T-cell (primary cell): ENCODE measurements at regions not wholly inside any gene's neighbourhood (a gene's known extent, or its start where the extent isn't known, plus 50 kb on each side); places are given as distances from the start of the nearest gene placed in this dataset.
"Not testable (repeated sequence)": the region's sequence is repeated elsewhere in the genome, so short reads cannot be mapped to it uniquely, and the experiment has no call there.

Experiments
- ATAC-seq, 4 experiments: fragments of 200-7000 bp in 3 of 4; fragments of 150-1000 bp in 1 of 4; cut with Tn5 transposase; replicated peaks in 1 of 4; 1 replicate in 3 of 4; 2 replicates in 1 of 4; pipeline ENCODE4 v1.10.0; 2021; ENCODE audit warnings: moderate library complexity in 3 of 4, mild to moderate bottlenecking in 2 of 4, moderate number of reproducible peaks in 1 of 4
- CTCF ChIA-PET, 2 donors: fragments of 300-600 bp; sonication (Branson Sonifier 250); formaldehyde crosslinking; loops; one replicate each; lab custom pipeline; 2022; ENCODE audit warnings: antibody characterized with exemption in 2 of 2; lab: Charles Lee
- POLR2A ChIA-PET, 2 donors: fragments of 300-600 bp; sonication (Branson Sonifier 250); formaldehyde crosslinking; loops; one replicate each; lab custom pipeline; 2022; ENCODE audit warnings: antibody characterized with exemption in 2 of 2; lab: Charles Lee
- DNase-seq, 35 experiments: peaks; one replicate each; pipeline versions ENCODE4 v3.0.0 to v3.0.0-alpha.2; 2013 to 2023
- H3K27ac ChIP-seq: one replicate; pipeline ENCODE4 v1.5.1; 2013; ENCODE audit warnings: low read length
- H3K27me3 ChIP-seq, 2 experiments: replicated peaks in 1 of 2; 1 replicate in 1 of 2; 2 replicates in 1 of 2; pipeline versions ENCODE4 v1.6.1 to v1.7.0; 2013; ENCODE audit warnings: low read length in 1 of 2, mixed read lengths in 1 of 2; ENCODE audit not compliant: control insufficient read depth in 2 of 2, insufficient read depth in 2 of 2; ENCODE audit errors: extremely low read depth in 1 of 2
- H3K36me3 ChIP-seq, 2 donors: 1 replicate in 1 of 2; 2 replicates in 1 of 2; pipeline versions ENCODE4 v1.6.1 to v1.7.0; 2013; ENCODE audit warnings: low read length in 1 of 2; ENCODE audit not compliant: control insufficient read depth in 2 of 2, insufficient read depth in 1 of 2; ENCODE audit errors: extremely low read depth in 1 of 2
- H3K4me1 ChIP-seq, 2 experiments: 1 replicate in 1 of 2; 2 replicates in 1 of 2; pipeline versions ENCODE4 v1.6.1 to v1.7.0; 2013; ENCODE audit warnings: low read length in 2 of 2, mixed read lengths in 1 of 2; ENCODE audit not compliant: insufficient read depth in 2 of 2, control insufficient read depth in 1 of 2; ENCODE audit errors: extremely low read depth in 1 of 2
- H3K4me3 ChIP-seq, 2 donors: 1 replicate in 1 of 2; 2 replicates in 1 of 2; pipeline versions ENCODE4 v1.5.1 to v1.7.0; 2013; ENCODE audit warnings: mild to moderate bottlenecking in 2 of 2, low read length in 1 of 2, moderate library complexity in 1 of 2; ENCODE audit not compliant: control insufficient read depth in 1 of 2; ENCODE audit errors: extremely low read depth in 1 of 2
- H3K9me3 ChIP-seq: 2 replicates; pipeline ENCODE4 v1.7.0; 2013
- H3K27ac Mint-ChIP-seq, 2 donors: one replicate each; pipeline ENCODE4 v1.8.0; 2020 to 2021; ENCODE audit warnings: mild to moderate bottlenecking in 2 of 2, mixed read lengths in 2 of 2
- H3K27me3 Mint-ChIP-seq, 2 donors: one replicate each; pipeline ENCODE4 v1.8.0; 2021 to 2022; ENCODE audit warnings: mixed read lengths in 2 of 2
- H3K36me3 Mint-ChIP-seq: one replicate; pipeline ENCODE4 v1.8.0; 2021; ENCODE audit warnings: mixed read lengths
- H3K4me1 Mint-ChIP-seq, 3 donors: one replicate each; pipeline ENCODE4 v1.8.0; 2020 to 2022; ENCODE audit warnings: mixed read lengths in 3 of 3, mild to moderate bottlenecking in 1 of 3
- H3K4me3 Mint-ChIP-seq, 3 donors: one replicate each; pipeline ENCODE4 v1.8.0; 2020 to 2022; ENCODE audit warnings: mild to moderate bottlenecking in 3 of 3, mixed read lengths in 3 of 3, moderate library complexity in 3 of 3
- H3K9me3 Mint-ChIP-seq, 3 donors: one replicate each; pipeline ENCODE4 v1.8.0; 2020 to 2022; ENCODE audit warnings: mixed read lengths in 3 of 3
- WGBS: methylation state at CpG from one replicate; pipeline ENCODE4 v1.1.5; 2013; ENCODE audit warnings: missing lambda C conversion rate; ENCODE audit not compliant: insufficient coverage; 5-methylcytosine and 5-hydroxymethylcytosine counted together

DNA sequence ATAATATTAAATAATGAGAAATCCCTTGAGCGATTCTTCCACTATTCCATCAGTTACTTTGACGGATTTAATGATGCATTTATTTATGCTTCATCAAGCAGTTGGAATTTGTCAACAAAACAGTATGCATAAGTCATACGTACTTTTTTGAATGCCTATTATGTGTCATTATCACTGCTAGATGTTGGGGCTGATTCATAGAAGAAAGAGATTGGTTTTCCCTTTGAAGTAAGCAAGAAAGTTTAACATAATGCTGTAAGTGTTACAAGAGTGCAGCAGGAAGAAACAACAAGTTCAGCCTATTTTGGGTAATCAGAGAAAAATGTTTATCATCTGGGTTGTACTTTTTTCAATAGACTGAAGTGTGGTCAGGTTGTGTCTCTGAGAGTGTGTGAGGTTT lies 121.2 kb upstream of the RANBP3L start:
- H3K4me3 Mint-ChIP-seq = no peak overlapping the region
- H3K27me3 Mint-ChIP-seq = no peaks in the 10 kb centered on the region
- Histone ChIP-seq H3K4me1 (peaks cover 2 to 8% of the 10 kb centered on the region in 2 experiments), H3K27me3 (no peaks in the 10 kb centered on the region), H3K9me3 (no peaks in the 10 kb centered on the region), H3K4me3 (no peak overlapping the region), H3K36me3 (no peaks in the 10 kb centered on the region), H3K27ac (no peak overlapping the region)
- no peak for ATAC-seq
- peaks cover 0 to 7% (median 0%) of the 10 kb centered on the region in 3 donors for H3K9me3 Mint-ChIP-seq
- no peak for DNase-seq
- 100% methylated on average over 1 of the region's 3 CpGs for WGBS
- ChIA-PET CTCF (no interaction called here), POLR2A (no interaction called here)
- no peaks in the 10 kb centered on the region for H3K36me3 Mint-ChIP-seq
- H3K27ac Mint-ChIP-seq = no peak overlapping the region
- H3K4me1 Mint-ChIP-seq = peaks cover 12 to 17% (median 12%) of the 10 kb centered on the region in 3 donors

DNA sequence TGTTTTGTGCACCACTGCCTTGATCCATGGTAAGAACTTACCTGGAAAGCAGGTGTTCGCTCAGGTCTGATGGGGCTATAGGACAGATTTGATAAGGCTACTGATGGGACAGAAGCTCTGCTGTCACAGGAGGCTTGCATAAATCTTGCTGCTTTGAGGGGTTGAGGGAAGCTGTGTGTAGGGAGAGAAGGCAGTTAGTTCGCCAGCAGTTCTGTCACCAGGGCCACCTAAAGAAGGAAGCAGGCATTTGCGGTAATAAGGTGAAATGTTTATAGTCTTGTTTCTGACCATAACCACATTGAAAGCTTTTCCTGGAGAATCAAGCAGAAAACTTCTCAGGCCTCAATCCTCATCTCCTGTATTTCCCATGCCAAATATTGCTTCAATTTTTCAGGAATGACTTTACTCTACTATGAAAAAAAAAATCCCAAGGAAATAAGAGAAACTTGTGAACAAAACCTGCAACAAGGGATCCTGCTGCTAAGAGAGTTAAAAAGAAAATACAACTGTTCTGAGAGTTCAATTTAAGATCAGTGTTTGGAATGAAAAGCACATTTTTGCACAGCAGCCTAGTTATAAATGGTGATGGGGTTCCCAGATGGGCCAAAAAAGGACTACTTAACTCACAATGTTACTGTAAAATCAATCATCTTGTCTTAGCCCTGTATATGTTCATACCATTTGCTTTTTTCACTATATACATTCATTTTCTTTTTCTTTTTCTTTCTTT lies 122.0 kb upstream of the RANBP3L start:
- H3K9me3 ChIP-seq = no peaks in the 10 kb centered on the region
- ATAC-seq (no peak), DNase-seq (no peak)
- no peaks in the 10 kb centered on the region for H3K36me3 Mint-ChIP-seq
- H3K27me3 Mint-ChIP-seq = no peaks in the 10 kb centered on the region
- no peak overlapping the region for H3K4me3 ChIP-seq
- ChIA-PET CTCF (no interaction called here), POLR2A (no interaction called here)
- H3K27ac Mint-ChIP-seq = no peak overlapping the region
- H3K9me3 Mint-ChIP-seq = peaks cover 0 to 7% (median 0%) of the 10 kb centered on the region in 3 donors
- H3K27me3 ChIP-seq = no peaks in the 10 kb centered on the region
- H3K4me1 Mint-ChIP-seq = peaks cover 10 to 15% (median 12%) of the 10 kb centered on the region in 3 donors
- no peak overlapping the region for H3K27ac ChIP-seq
- 67% methylated on average over 1 of the region's 3 CpGs for WGBS
- H3K4me3 Mint-ChIP-seq = no peak overlapping the region
- no peaks in the 10 kb centered on the region for H3K36me3 ChIP-seq
- peaks cover 2 to 8% of the 10 kb centered on the region in 2 experiments for H3K4me1 ChIP-seq

DNA sequence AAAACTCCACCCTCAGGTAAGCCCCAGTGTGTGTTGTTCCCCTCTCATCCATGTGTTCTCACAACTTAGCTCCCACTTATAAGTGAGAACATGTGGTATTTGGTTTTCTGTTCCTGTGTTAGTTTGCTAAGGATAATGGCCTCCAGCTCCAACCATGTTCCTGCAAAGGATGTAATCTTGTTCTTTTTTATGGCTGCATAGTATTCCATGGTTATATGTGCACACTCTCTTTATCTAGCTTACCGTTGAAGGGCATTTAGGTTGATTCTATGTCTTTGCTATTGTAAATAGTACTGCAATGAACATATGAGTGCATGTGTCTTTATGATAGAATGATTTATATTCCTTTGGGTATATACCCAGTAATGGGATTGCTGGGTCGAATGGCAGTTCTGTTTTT lies 124.4 kb upstream of the RANBP3L start:
- H3K27ac Mint-ChIP-seq, H3K36me3 Mint-ChIP-seq, H3K4me3 ChIP-seq, H3K4me1 ChIP-seq, H3K27me3 ChIP-seq, POLR2A ChIA-PET, DNase-seq, H3K36me3 ChIP-seq, H3K4me3 Mint-ChIP-seq, ATAC-seq, H3K27me3 Mint-ChIP-seq, H3K9me3 Mint-ChIP-seq, H3K9me3 ChIP-seq, H3K27ac ChIP-seq, CTCF ChIA-PET: not testable (repeated sequence)
- peaks cover 0 to 12% (median 4%) of the 10 kb centered on the region in 3 donors for H3K4me1 Mint-ChIP-seq
- no CpG with 5 or more reads among the region's 2 CpGs for WGBS

DNA sequence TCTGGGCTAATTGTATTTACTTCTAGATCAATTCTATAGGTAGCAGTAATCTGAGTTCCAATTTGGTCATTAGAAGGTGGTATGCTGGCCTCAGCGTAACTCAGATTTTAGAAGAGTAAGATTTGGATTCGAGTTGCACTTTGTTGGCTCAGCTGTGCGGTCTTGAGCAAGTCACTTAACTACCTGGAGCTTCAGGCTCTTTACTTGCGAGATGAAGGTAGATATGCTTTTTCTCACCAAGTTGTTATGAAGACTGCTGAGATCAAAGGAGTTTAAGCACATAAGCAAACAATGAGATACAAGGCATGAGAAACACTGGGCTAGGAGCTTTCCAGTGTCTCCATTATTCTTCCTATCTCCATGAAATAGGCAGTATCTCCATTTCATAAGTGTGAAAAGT lies 133.8 kb upstream of the RANBP3L start:
- no peak overlapping the region for H3K27ac Mint-ChIP-seq
- CTCF ChIA-PET = no interaction called here
- H3K27me3 Mint-ChIP-seq = peaks cover 18% of the 10 kb centered on the region in 2 donors
- H3K27me3 ChIP-seq = peaks cover 0 to 10% of the 10 kb centered on the region in 2 experiments
- H3K4me3 ChIP-seq = no peak overlapping the region
- no peak overlapping the region for H3K4me3 Mint-ChIP-seq
- 89% methylated on average over 3 of the region's 4 CpGs for WGBS
- no peak overlapping the region for H3K27ac ChIP-seq
- no peaks in the 10 kb centered on the region for H3K36me3 ChIP-seq
- no peaks in the 10 kb centered on the region for H3K4me1 Mint-ChIP-seq
- POLR2A ChIA-PET = no interaction called here
- DNase-seq = no peak
- no peak for ATAC-seq
- no peaks in the 10 kb centered on the region for H3K9me3 Mint-ChIP-seq
- H3K36me3 Mint-ChIP-seq = no peaks in the 10 kb centered on the region
- no peaks in the 10 kb centered on the region for H3K9me3 ChIP-seq
- H3K4me1 ChIP-seq = no peaks in the 10 kb centered on the region

DNA sequence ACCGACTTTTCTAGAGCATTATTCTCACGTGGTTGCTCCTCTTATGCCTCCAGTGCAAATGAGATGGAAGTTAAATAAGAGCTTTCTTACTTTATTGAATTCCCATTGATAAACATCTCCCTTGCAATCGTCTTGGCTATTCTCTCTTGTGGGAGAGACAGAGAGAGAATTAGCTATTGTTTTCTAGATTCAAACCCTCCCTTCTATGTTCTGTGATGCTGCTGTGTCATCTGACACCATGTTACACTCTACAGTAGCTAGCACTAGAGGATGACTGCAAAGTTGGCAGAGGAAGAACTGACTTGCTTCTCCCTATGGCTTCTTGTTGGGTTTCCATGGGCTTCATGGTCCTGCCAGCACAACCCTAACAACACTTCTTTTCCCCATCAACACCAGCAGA lies 134.6 kb upstream of the RANBP3L start:
- H3K27me3 Mint-ChIP-seq = peaks cover 11 to 13% of the 10 kb centered on the region in 2 donors
- no peak overlapping the region for H3K4me3 ChIP-seq
- no peak overlapping the region for H3K27ac Mint-ChIP-seq
- no peak for ATAC-seq
- WGBS = no CpG with 5 or more reads among the region's 3 CpGs
- no peaks in the 10 kb centered on the region for H3K36me3 ChIP-seq
- peaks cover 0 to 10% of the 10 kb centered on the region in 2 experiments for H3K27me3 ChIP-seq
- H3K9me3 Mint-ChIP-seq = no peaks in the 10 kb centered on the region
- no peak for DNase-seq
- H3K4me3 Mint-ChIP-seq = no peak overlapping the region
- CTCF ChIA-PET = no interaction called here
- H3K9me3 ChIP-seq = no peaks in the 10 kb centered on the region
- no peak overlapping the region for H3K27ac ChIP-seq
- POLR2A ChIA-PET = no interaction called here
- H3K36me3 Mint-ChIP-seq = no peaks in the 10 kb centered on the region
- H3K4me1 Mint-ChIP-seq = no peaks in the 10 kb centered on the region
- H3K4me1 ChIP-seq = no peaks in the 10 kb centered on the region

DNA sequence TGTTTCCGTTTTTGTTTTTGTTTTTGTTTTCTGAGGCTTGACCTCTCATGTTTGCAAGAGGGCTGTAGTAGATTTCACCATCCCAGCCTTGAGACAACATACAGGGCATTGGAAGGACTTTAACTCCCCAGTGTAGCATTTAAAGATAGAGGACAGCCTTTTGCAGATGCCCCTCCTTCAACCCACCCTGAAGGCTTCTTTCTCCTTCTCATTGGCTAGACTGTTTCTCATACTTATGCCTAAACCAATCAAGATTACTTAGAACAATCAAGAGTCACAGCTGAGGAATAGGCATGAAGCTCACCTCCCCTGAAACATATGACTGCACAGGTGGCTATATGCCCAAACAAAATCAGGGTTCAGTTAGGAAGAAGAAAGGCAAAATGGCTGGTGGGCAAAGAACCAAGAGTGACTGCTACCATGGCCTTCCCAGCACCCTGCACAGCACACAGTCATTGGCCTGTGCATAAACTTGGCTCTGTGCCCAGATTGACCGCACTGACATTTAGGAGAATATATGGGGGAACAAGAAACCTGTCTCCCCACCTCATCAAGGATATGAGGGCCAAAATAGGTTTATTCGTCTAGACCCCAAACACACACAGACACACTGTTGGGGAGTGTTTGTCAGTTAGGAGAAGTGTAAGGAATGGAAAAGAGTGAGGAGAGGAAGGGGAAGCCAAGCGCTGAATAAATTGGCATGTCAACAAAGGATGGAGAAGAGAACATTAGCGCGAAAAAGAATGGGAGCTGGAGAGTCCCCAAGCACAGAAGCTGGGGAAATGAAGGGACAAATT lies 137.3 kb upstream of the RANBP3L start:
- no peak overlapping the region for H3K4me3 ChIP-seq
- H3K9me3 ChIP-seq = no peaks in the 10 kb centered on the region
- peaks cover 11 to 14% of the 10 kb centered on the region in 2 donors for H3K27me3 Mint-ChIP-seq
- no peaks in the 10 kb centered on the region for H3K36me3 Mint-ChIP-seq
- H3K4me1 Mint-ChIP-seq = peaks cover 0 to 2% (median 0%) of the 10 kb centered on the region in 3 donors
- no peak overlapping the region for H3K4me3 Mint-ChIP-seq
- no peak for DNase-seq
- H3K27ac ChIP-seq = no peak overlapping the region
- 97% methylated on average over 3 of the region's 6 CpGs for WGBS
- no peak overlapping the region for H3K27ac Mint-ChIP-seq
- H3K4me1 ChIP-seq = no peaks in the 10 kb centered on the region
- POLR2A ChIA-PET = interaction anchor here in 1 of 2 donors (0.6 kb wide), 1 partner anchor 67 kb away, joined by 3 read pairs; no protein-coding TSS in a partner anchor
- H3K27me3 ChIP-seq = peaks cover 0 to 6% of the 10 kb centered on the region in 2 experiments
- CTCF ChIA-PET = interaction anchor here in 1 of 2 donors (0.7 to 0.8 kb wide), 2 partner anchors 14 to 19 kb away, joined by 3 read pairs; no protein-coding TSS in a partner anchor
- no peaks in the 10 kb centered on the region for H3K9me3 Mint-ChIP-seq
- H3K36me3 ChIP-seq = no peaks in the 10 kb centered on the region
- no peak for ATAC-seq
